Activated CD8-positive, alpha-beta memory T cell treated with anti-CD3 and anti-CD28 coated beads for 1 hour (primary cell): ENCODE measurements at regions not wholly inside any gene's neighbourhood (a gene's known extent, or its start where the extent isn't known, plus 50 kb on each side); places are given as distances from the start of the nearest gene placed in this dataset.

Experiments used
- DNase-seq, 2 donors: peaks; one replicate each; pipeline ENCODE4 v3.0.0-alpha.2; 2020; ENCODE audit warnings: low read depth in 1 of 2; ENCODE audit errors: extremely low read depth in 1 of 2

- no peak for DNase-seq
These were observed 78.3 kb downstream of the RAMP3 start for GRCh38 chr7:45235905-45236304.

GRCh38 chr7:45236666-45237065, 79.1 kb downstream of the RAMP3 start:
- DNase-seq: no peak

- DNase-seq: no peak
These were observed 80.3 kb downstream of the RAMP3 start for GRCh38 chr7:45237788-45238461.

GRCh38 chr7:45238806-45239205, 81.2 kb downstream of the RAMP3 start:
- no peak for DNase-seq

- DNase-seq: no peak
These were observed 81.9 kb downstream of the RAMP3 start for GRCh38 chr7:45239486-45239885.

GRCh38 chr7:45240273-45240771, 82.7 kb downstream of the RAMP3 start:
- no peak for DNase-seq

- DNase-seq: no peak
These were observed 83.3 kb downstream of the RAMP3 start for GRCh38 chr7:45240926-45241325.

GRCh38 chr7:45241339-45242109, 83.9 kb downstream of the RAMP3 start:
- DNase-seq: no peak

GRCh38 chr7:45242261-45242660, 84.7 kb downstream of the RAMP3 start:
- no peak for DNase-seq

GRCh38 chr7:45242698-45243097, 85.1 kb downstream of the RAMP3 start:
- DNase-seq: no peak

GRCh38 chr7:45244981-45245380, 87.4 kb downstream of the RAMP3 start:
- DNase-seq: no peak

- DNase-seq: no peak
These were observed 88.7 kb downstream of the RAMP3 start for GRCh38 chr7:45246339-45246738.

- DNase-seq: no peak
These were observed 94.7 kb downstream of the RAMP3 start for GRCh38 chr7:45252248-45252647.

GRCh38 chr7:45252857-45253256, 95.3 kb downstream of the RAMP3 start:
- DNase-seq: no peak

- DNase-seq: no peak
These were observed 95.8 kb downstream of the RAMP3 start for GRCh38 chr7:45253368-45253767.

GRCh38 chr7:45255187-45255586, 97.6 kb downstream of the RAMP3 start:
- DNase-seq: no peak

- no peak for DNase-seq
These were observed 98.7 kb downstream of the RAMP3 start for GRCh38 chr7:45256309-45256708.

GRCh38 chr7:45256775-45257174, 99.2 kb downstream of the RAMP3 start:
- DNase-seq: no peak

GRCh38 chr7:45257284-45257683, 99.7 kb downstream of the RAMP3 start:
- DNase-seq: no peak

- DNase-seq: no peak
These were observed 101.1 kb downstream of the RAMP3 start for GRCh38 chr7:45258533-45259226.

- no peak for DNase-seq
These were observed 101.6 kb downstream of the RAMP3 start for GRCh38 chr7:45259227-45259596.
